Fibroblast of pulmonary artery (primary cell): ENCODE measurements at regions not wholly inside any gene's neighbourhood (a gene's known extent, or its start where the extent isn't known, plus 50 kb on each side); places are given as distances from the start of the nearest gene placed in this dataset.
"Not testable (repeated sequence)": the region's sequence is repeated elsewhere in the genome, so short reads cannot be mapped to it uniquely, and the experiment has no call there.

Experiments
- DNase-seq: peaks from one replicate; pipeline ENCODE4 v3.0.0-alpha.2; 2010; ENCODE audit warnings: low read depth
- H3K4me3 ChIP-seq: replicated peaks from 2 replicates; pipeline ENCODE4 v1.5.1; 2011; ENCODE audit warnings: low read depth, mild to moderate bottlenecking, control low read depth, low read length, moderate library complexity
- CTCF ChIP-seq: IDR thresholded peaks from 2 replicates; pipeline ENCODE4 v1.5.1; 2011; ENCODE audit warnings: mild to moderate bottlenecking, control low read depth, low read length, inconsistent platforms; ENCODE audit errors: missing control alignments

DNA sequence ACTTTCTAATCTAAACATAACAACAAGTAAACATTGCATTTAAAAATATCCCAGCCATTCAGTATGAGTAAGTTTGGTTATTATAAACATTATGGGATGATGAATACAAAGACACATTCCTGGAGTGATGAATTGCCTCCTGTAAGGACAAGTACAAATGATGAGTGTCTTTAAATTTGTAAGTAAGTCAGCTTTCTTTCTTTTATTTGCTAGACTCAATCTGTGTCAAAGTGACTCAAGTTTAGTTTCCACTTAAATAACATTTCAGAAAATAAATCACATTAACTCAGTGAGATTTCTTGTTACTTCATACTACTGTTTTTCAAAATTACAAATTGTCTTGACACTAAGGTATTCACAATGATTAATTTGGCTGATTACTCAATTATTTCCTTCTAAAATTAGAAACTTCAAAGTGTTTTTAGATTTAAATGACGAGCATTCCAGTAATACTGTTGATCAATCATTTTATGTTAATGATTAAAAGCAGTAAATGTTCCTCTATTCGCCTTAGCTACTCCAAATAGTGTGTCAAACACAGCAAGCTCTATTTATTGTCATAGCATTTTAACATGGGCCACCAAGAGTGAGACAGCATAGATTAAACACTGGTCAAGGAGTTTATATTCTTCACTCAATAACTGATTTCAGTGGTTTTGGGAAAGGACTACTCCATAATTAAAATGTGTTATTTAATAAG lies 658.0 kb upstream of the MDGA2 start:
- no peak overlapping the region for H3K4me3 ChIP-seq
- TF ChIP-seq CTCF: no peak
- DNase-seq: no peak

GRCh38 chr14:48331421-48331820 lies 656.0 kb upstream of the MDGA2 start:
- H3K4me3 ChIP-seq: no peak overlapping the region
- DNase-seq: no peak
- no peak for TF ChIP-seq CTCF

GRCh38 chr14:48325486-48325885 lies 650.1 kb upstream of the MDGA2 start:
- no peak overlapping the region for H3K4me3 ChIP-seq
- no peak for TF ChIP-seq CTCF
- no peak for DNase-seq

DNA sequence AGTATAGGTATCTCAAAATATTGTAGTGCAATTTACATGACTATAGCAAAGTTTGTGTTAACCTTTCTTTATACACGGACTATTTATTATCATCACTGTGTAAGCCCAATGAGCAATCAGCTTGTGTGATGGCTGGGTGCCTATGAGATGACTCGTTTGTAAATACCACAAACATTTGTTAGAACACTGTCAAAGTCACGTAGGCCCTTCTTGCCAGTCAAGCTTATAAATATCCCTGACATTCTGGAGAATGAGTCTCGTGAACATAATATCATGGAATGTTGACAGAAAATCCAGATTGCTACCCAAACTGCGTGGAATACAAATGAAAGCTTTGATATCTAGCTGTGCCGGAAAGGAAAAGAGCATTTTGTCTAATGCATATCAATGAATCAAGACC lies 648.3 kb upstream of the MDGA2 start:
- H3K4me3 ChIP-seq: no peak overlapping the region
- peak; percentile 3 for DNase-seq
- no peak for TF ChIP-seq CTCF

- H3K4me3 ChIP-seq: no peak overlapping the region
- DNase-seq: no peak
- TF ChIP-seq CTCF: no peak
Observed at GRCh38 chr14:48319823-48320222, 644.4 kb upstream of the MDGA2 start.

DNA sequence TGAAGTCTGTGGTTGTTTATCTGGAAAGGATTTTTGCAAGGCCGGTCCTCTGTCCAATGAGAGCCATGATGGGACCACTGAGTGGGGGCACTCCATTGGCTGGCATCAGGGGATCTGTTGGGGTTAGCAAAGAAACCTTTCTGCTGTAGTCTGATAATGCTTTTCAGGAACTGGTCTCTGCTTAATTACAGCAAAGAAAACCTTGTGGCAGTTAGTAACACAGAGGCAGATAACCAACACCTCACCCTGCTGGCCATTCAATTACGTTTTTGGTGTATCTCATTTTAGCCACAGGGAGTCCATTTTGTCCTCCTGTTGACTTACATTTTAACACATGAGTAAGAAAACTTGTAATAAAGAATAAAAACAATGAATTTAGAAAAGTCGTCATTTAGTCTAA lies 629.3 kb upstream of the MDGA2 start:
- no peak overlapping the region for H3K4me3 ChIP-seq
- no peak for DNase-seq
- TF ChIP-seq CTCF: no peak

GRCh38 chr14:48289701-48290100 lies 614.3 kb upstream of the MDGA2 start:
- no peak overlapping the region for H3K4me3 ChIP-seq
- no peak for TF ChIP-seq CTCF
- no peak for DNase-seq

GRCh38 chr14:48285217-48285616 lies 609.8 kb upstream of the MDGA2 start:
- H3K4me3 ChIP-seq, DNase-seq: not testable (repeated sequence)
